ENCODE measurements at regions not wholly inside any gene's neighbourhood (a gene's known extent, or its start where the extent isn't known, plus 50 kb on each side); places are given as distances from the start of the nearest gene placed in this dataset.

DNA sequence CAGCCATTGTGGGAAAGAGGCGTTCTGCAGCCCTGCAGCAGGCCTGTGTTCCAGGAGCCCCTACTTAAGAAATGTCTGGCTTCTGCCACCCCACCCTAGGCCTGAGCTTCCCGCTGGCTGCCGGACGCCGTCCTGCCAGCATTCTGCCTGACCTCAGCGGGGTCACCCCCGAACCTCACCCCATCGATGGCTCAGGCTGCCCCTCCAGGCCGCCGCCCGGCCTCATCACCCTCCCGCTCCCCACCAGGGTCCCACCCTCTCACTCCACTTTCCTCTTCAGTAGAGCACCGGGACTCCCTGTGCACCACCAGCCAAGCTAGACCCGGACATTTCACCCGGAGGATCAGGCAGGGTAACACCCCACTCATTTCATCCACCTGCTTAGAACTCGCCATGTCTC is 73.6 kb upstream of the SALL3 start:
- no peak for DNase-seq

GRCh38 chr18:78908462-78909260 is 71.0 kb upstream of the SALL3 start:
- DNase-seq, result no peak

- DNase-seq, result no peak
Measured at GRCh38 chr18:78911751-78912283, 67.8 kb upstream of the SALL3 start.

- DNase-seq, result no peak
Measured at GRCh38 chr18:78912336-78912735, 67.3 kb upstream of the SALL3 start.

DNA sequence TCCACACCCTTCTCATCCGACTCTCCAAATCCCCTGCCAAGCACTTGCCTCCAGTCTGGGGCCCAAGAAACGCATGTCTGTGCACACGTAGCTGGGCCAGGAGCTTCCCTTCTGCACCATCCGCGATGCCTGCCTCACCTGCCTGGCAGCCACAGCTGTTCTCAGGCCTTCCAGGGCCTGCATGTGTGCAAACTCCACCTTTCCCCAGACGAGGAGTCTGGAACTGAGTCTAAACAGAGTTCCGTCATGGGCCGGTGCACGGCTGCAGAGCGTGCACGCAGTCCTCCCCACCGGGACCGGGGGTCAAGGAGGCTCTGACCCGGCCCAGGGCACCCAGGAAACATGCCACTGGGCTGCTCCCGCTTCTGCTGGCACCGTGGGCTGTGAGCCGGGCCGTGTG is 66.8 kb upstream of the SALL3 start:
- no peak for DNase-seq

DNA sequence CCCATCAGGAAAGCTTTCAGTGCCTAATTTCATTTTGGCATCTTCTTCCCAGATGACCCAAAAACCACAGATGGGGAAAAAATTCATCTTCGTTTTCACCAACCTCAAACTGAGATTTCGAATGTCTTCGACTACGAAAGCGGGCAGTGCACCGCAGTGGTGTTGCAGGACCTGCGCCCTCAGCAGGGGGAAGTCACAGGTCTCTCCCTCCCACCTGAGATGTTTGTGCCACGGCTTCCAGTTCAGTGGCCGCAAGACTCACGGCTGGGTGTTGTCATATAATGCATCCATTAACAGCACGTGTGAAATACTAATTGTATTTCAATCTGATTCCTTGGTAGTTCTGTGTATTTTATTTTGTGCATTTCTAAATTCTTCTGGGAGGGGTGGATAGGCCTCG is 66.2 kb upstream of the SALL3 start:
- DNase-seq, result no peak

GRCh38 chr18:78913830-78914231 is 65.8 kb upstream of the SALL3 start:
- DNase-seq, result no peak

GRCh38 chr18:78914249-78914935 is 65.2 kb upstream of the SALL3 start:
- DNase-seq, result no peak

DNA sequence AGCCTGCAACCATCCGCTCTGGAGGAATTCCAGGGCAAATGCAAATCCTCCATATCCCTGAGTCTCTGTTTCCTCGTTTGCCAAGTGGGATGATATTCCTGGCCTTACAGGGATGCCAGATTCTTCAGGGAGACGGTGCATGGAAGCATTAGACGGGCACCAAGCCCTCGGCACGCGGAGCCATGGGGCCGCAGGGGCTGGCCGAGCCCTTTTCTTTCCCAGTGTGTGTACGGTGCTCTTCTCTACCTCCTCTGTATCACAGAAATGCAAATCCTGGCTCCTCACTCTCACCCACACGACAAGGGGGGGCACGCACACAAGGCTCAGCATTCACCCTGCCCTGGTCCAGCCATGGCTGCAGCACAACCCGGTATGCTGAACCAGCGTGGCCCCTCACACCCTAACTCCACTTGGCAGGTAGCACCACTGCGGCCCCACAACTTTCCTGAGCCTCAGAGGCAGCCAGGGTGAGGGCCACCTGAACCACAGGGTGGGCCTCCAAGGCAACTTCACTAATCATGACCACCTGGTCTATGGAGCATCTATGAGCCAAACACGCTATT is 64.1 kb upstream of the SALL3 start:
- DNase-seq, result no peak

GRCh38 chr18:78918707-78919106 is 60.9 kb upstream of the SALL3 start:
- no peak for DNase-seq

- no peak for DNase-seq
Measured at GRCh38 chr18:78919956-78920355, 59.7 kb upstream of the SALL3 start.

GRCh38 chr18:78920456-78921138 is 59.0 kb upstream of the SALL3 start:
- no peak for DNase-seq

DNA sequence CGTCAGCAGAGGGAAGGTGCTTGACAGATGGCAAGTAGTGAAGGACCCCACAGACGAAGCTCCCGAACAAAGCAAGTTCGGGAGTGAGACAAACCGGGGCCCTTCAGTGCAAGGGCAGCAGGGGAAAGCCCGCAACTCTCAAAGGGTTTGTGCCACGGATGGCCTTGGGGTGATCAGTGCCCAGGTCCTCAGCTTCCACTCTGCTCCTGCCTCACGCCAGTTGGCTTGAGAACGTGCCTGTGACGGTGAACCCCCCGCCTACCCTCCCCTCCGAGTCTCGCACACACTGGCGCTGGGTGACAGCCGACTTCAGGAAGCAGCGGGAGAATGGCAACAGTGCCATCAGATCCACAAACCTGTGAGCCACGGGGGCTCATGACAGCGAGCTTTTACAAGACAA is 56.8 kb upstream of the SALL3 start:
- DNase-seq, result no peak

DNA sequence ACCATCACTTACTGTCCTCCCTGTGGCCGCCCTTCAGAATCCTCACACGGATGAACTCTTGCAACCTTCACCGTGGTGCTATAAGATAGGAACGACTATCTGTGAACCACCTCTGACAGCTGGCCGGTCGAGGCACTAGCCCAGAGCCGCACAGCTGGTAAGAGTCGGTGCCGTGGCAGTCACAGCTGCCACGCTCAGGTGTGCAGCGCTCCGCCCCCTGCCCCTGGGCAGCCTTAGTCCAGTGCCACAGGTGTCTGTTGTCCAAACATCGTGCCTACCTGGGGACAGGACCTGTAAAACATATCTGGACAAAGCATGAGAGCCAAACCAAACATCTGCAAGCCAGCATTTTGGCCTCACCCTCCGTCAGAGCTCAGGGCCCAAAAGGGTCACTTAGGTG is 55.3 kb upstream of the SALL3 start:
- no peak for DNase-seq

- DNase-seq, result no peak
Measured at GRCh38 chr18:78924786-78925540, 54.7 kb upstream of the SALL3 start.

GRCh38 chr18:78925557-78926242 is 53.9 kb upstream of the SALL3 start:
- no peak for DNase-seq

- no peak for DNase-seq
Measured at GRCh38 chr18:78926243-78926615, 53.4 kb upstream of the SALL3 start.

DNA sequence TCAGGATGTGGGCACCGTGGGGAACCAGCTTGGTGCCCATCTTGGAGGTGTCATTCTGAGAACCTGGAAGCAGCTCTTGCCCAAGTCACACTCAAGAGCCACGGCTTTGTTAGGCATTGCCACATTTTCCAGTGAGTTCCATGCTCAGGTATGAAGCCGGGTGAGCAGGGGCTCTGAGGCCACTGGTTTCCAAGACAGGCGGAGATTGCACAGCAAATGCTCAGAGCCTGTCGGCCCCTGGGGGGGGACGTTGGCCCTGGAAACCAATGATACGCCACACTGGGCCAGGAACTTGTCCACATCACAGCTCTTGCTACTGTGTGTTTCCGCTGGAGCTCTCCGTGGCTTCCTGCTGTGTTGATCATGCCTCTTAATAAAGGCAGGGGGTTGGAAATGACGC is 52.5 kb upstream of the SALL3 start:
- DNase-seq, result no peak

DNA sequence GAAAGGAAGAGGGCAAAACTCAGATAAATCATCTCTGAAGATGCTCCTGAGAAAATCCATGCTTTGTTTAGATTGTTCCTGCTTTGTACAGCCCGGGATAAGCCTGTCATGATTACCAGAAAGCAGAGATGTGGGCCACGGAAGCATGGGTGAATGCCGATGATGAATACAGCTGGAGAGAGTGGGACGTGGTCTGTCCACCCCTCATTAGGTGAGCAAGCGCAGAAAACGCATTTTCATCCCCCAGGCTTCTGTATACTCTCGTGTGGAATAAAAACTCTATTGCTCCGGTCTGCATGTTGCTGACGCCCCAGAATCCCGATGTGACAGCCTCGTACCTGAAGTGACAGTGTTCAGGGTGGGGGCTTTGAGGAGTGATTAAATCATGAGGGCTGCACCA is 52.0 kb upstream of the SALL3 start:
- no peak for DNase-seq

DNA sequence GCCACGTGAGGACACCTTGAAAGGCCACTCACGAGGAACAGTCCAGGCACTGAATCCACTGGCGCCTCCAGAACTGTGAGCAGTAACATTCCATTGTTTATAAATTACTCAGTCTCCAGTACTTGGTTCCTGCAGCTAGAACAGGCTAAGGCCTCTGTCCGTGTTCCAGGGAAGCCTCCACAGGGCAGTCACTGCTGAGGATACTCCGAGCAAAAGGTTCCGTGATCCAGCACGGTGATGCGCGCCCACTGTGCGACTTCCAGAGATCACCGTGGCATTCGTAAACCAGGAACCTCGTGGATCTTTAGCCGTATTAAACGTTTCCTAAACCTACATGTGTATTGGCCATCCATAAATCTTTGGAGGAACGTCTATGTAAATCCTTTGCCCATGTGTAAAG is 51.5 kb upstream of the SALL3 start:
- DNase-seq, result no peak

GRCh38 chr18:78929516-78929915 is 50.1 kb upstream of the SALL3 start:
- DNase-seq, result no peak
